ENCODE measurements at regions not wholly inside any gene's neighbourhood (a gene's known extent, or its start where the extent isn't known, plus 50 kb on each side); places are given as distances from the start of the nearest gene placed in this dataset.
A peak's percentile ranks its signal among the peaks of the same experiment; 100 is the strongest.
"Not testable (repeated sequence)": the region's sequence is repeated elsewhere in the genome, so short reads cannot be mapped to it uniquely, and the experiment has no call there.

DNA sequence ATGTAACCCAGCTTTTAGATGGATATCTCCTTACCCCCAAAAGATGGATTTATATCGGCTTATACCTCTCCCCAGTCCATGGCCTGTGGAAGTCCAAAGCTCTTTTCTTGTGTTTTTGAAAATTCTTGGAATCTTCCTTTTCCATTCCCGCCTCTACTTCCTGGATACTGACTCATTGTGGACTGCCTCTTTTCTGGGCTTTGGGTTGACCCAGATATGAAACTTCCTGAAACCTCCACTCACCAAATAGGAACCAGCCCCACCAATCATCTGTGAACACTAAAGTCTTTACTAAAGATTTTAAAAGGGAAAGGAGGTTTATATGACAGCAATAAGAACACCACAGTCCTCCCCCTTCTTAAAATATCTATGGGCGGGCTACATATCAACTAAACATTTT, 163.4 kb upstream of the SYN3 start:
- DNase-seq, result no peak

GRCh38 chr22:33220476-33221080, 162.4 kb upstream of the SYN3 start:
- DNase-seq, result no peak

- no peak for DNase-seq
These were observed 161.6 kb upstream of the SYN3 start for GRCh38 chr22:33219648-33220384.

- DNase-seq, result no peak
These were observed 155.3 kb upstream of the SYN3 start for GRCh38 chr22:33213383-33214075.

- DNase-seq, result peak in 1 of 2 donors; percentile 13
These were observed 152.0 kb upstream of the SYN3 start for GRCh38 chr22:33209930-33210784.

DNA sequence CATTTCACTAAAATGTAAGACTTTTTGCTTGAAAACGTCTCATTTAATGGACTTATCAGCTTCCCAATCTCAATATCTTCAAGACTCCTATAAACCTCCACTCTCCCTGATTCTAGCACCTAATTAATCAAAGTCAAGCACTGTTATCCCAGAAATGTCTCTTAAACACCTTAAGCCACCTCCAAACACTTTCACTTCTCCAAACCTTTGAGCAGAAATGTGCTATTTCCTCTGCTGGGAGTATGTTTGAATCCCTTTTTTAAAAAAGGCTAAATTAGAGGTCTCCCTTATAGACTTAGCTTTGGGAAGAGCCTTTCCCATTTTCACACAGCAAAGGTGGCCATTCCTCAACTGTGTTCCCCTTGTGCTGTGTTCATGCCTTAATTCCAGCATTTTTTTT, 146.2 kb upstream of the SYN3 start:
- no peak for DNase-seq

- DNase-seq, result no peak
These were observed 144.3 kb upstream of the SYN3 start for GRCh38 chr22:33202455-33202854.

DNA sequence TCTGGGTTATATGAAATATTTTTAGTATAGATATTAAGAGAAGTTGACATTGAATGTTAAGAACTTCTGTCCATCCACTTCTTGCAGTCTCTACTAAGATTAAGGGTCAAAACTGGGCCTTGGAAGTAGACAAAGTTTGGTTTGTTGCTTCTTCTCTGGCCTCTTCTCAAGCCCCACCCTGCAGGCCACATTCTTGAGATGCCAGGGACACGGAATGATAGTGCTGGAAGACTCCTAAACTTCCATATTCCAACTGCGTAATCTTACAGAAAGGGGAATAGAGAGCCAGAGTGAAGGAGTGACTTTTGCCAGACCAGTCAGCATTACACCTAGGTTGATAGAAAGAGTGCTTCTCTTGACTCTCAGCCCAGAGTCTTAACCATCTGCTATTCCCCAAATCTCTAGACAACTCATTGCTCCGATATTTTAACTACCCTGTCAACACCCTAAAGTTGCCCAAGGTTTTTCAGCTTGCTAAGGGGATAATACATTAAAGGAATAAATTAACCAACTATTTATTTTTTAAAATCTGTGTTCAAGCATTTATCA, 136.4 kb upstream of the SYN3 start:
- no peak for DNase-seq

- DNase-seq, result no peak
These were observed 134.0 kb upstream of the SYN3 start for GRCh38 chr22:33192156-33192555.

DNA sequence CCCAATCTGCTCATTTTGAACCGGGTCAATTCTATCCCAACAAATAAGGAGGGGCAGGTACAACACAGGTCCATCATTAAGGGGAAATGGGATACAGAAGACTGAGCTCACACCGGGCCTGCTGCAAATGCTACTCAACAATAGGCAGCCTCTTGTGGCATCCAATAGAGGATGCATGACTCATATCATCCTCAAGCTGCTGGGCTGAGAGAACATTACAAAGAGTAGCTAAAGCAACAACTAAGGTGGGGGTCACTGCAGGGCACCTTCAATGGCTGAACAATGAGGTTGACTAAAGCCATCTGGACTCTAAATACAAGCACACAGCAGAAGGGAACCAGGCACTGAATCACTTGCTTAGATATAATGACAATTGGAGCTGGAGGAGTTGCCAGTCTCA, 130.1 kb upstream of the SYN3 start:
- no peak for DNase-seq

DNA sequence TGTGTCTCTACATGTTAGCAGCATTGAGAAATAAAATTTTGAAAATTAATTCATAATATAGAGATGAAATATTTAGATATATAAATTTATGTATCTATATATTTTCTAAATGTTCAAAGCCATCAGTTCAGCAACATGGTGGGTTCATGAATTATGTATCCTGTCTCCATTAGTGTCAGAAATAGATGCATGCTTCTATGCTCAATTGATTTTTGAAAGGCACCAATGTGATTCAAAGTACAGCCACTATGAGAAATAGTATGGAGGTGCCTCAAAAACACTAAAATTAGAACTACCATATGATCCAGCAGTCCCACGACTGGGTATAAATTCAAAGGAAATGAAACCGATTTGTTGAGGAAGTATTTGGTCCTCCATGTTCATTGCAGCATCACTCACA, 128.6 kb upstream of the SYN3 start:
- no peak for DNase-seq

DNA sequence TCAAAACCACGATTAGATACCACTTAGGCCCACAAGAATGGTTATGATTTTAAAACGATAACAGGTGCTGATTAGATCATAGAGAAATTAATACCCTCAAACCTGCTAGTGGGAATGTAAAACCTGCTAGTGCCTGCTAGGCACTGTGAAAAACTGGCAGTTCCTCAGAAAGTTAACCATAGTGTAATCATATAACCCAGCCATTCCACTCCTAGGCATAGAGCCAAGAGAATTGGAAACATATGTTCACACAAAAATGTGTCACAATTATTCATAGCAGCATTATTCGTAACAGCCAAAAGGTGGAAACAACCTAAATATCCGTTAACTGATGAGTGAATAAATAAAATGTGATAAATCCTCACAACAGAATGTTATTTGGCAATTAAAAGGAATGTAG, 122.2 kb upstream of the SYN3 start:
- DNase-seq, result no peak

- no peak for DNase-seq
These were observed 110.0 kb upstream of the SYN3 start for GRCh38 chr22:33167998-33168790.

- DNase-seq, result no peak
These were observed 108.0 kb upstream of the SYN3 start for GRCh38 chr22:33166206-33166605.

DNA sequence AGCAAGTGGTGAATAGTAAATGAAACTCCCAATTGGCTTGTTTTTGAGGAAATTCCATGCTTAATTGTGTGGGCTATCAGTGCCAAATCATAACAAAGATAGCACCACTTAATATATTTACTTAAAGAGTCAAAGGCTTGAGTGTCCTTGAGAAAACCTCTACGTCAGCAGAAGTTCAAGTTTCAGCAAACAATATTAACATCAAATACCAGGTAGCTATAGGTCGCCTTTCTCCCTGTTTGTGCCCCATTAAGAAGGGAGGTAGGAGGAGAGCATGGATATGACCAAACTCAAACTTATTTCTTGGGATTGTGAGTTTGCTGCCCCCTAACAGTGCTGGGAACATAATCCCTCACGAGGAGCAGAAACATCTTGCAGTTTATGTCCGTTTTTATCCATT, 105.6 kb upstream of the SYN3 start:
- no peak for DNase-seq

DNA sequence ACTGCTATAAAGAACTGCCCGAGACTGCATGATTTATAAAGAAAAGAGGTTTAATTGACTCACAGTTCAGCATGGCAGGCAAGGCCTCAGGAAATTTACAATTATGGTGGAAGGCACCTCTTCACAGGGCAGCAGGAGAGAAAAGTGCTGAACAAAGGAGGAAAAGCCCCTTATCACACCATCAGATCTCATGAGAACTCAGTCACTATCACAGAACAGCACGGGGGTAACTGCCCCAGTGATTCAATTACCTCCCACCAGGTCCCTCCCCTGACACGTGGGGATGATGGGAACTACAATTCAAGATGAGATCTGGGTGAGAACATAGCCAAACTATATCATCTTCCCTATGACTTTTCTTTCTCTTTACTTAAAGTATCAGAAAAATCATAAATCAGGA, 104.0 kb upstream of the SYN3 start:
- DNase-seq, result no peak

DNA sequence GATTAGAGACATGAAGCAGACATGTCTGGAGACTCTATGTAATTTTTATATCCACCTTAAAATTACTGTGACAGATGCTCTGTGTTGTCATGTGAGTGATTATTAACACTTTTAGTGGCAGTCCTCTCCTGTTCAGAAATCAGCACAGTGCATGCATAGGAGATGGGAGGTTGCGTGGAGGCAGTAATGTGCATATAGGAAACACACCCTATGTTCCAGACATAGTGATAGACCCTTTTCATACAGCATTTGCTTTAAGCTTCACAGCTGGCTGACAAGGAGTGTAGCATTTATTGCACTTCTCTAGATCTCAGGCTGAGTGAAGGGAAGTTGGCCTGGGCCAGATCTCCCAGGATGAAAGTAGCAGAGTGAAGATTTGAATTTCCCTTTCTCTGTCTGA, 102.3 kb upstream of the SYN3 start:
- no peak for DNase-seq

DNA sequence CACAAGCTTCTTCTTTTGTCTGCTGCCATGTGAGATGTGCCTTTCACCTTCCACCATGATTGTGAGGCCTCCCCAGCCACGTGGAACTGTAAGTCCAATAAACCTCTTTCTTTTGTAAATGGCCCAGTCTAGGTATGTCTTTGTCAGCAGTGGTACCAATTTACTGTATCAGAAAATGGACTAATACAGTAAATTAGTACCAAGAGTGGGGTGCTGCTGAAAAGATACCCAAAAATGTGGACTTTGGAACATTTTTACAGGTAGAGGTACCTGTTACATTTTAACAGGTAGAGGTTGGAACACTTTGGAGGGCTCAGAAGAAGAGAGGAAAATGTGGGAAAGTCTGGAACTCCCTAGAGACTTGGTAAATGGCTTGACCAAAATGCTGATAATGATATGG, 96.8 kb upstream of the SYN3 start:
- DNase-seq, result not testable (repeated sequence)

GRCh38 chr22:33149611-33150010, 91.4 kb upstream of the SYN3 start:
- no peak for DNase-seq

- DNase-seq, result no peak
These were observed 86.5 kb upstream of the SYN3 start for GRCh38 chr22:33144721-33145120.

GRCh38 chr22:33142282-33143055, 84.3 kb upstream of the SYN3 start:
- no peak for DNase-seq

Data from CD4-positive, alpha-beta T cell treated with Interleukin-1 beta for 1 hour (primary cell).